Adrenal gland (tissue), 9 donors: ENCODE measurements at regions not wholly inside any gene's neighbourhood (a gene's known extent, or its start where the extent isn't known, plus 50 kb on each side); places are given as distances from the start of the nearest gene placed in this dataset.
"Not testable (repeated sequence)": the region's sequence is repeated elsewhere in the genome, so short reads cannot be mapped to it uniquely, and the experiment has no call there.

Experiments used
- DNase-seq, 7 donors: peaks; one replicate each; pipeline ENCODE4 v3.0.0-alpha.2; 2019 to 2020
- H3K27ac ChIP-seq, 5 donors: fragments of 200-600 bp; sonication (generic) in 4 of 5; 1 replicate in 3 of 5; 2 replicates in 2 of 5; pipeline versions ENCODE4 v1.5.1 to v1.8.0; 2016 to 2020; ENCODE audit warnings: mild to moderate bottlenecking in 1 of 5
- H3K27me3 ChIP-seq: fragments of 200-600 bp; 2 replicates; pipeline ENCODE4 v1.8.0; 2021
- H3K36me3 ChIP-seq, 2 donors: fragments of 200-600 bp; replicated peaks in 1 of 2; 1 replicate in 1 of 2; 2 replicates in 1 of 2; pipeline versions ENCODE4 v1.5.1 to v1.8.0; 2018 to 2022
- H3K4me1 ChIP-seq, 2 donors: fragments of 200-600 bp; replicated peaks in 1 of 2; 1 replicate in 1 of 2; 2 replicates in 1 of 2; pipeline versions ENCODE4 v1.5.1 to v1.8.0; 2018 to 2021
- H3K4me3 ChIP-seq, 4 donors: fragments of 200-600 bp; sonication (generic) in 3 of 4; one replicate each; pipeline ENCODE4 v1.5.1; 2016 to 2018
- H3K9me3 ChIP-seq, 3 donors: fragments of 200-600 bp; sonication (generic) in 1 of 3; replicated peaks in 1 of 3; 1 replicate in 2 of 3; 2 replicates in 1 of 3; pipeline versions ENCODE4 v1.5.1 to v1.8.0; 2016 to 2021
- POLR2A ChIP-seq, 2 donors: fragments of 450-650 bp; IDR thresholded peaks; one replicate each; pipeline ENCODE4 v1.6.1; 2017; ENCODE audit warnings: antibody characterized with exemption in 2 of 2, mild to moderate bottlenecking in 2 of 2, moderate library complexity in 1 of 2
- WGBS, 4 donors: extraction: QIAGEN DNeasy Blood & Tissue Kit in 2 of 4; methylation state at CpG; one replicate each; pipeline versions ENCODE4 v1.1.5 to v1.1.7; 2013 to 2017; 5-methylcytosine and 5-hydroxymethylcytosine counted together
- intact Hi-C, 2 donors: fragments of 100-400 bp; cut with DNase I; formaldehyde crosslinking; loops; one replicate each; pipeline versions ENCODE4 v1.14.1 to v1.15.0; 2022 to 2023
- TF ChIP-seq, protein P1 (sequence below), 6 experiments: fragments of 450-650 bp in 4 of 6; fragments of 200-600 bp in 2 of 6; sonication (generic) in 1 of 6; IDR thresholded peaks; 1 replicate in 5 of 6; 2 replicates in 1 of 6; pipeline versions ENCODE4 v1.5.1 to v1.8.0; 2016 to 2021; ENCODE audit warnings: antibody characterized with exemption in 6 of 6, mild to moderate bottlenecking in 2 of 6, moderate library complexity in 1 of 6
- donor health status: healthy with polysubstance abuse.
- donor health status: Bipolar disorder and iron deficiency.
- donor health status: DM: yes; HTN: yes; CAD: no.
- donor health status: DM: no; HTN: no; CAD: no.
- donor health status: DM: no; HTN: no; CAD: no.

DNA sequence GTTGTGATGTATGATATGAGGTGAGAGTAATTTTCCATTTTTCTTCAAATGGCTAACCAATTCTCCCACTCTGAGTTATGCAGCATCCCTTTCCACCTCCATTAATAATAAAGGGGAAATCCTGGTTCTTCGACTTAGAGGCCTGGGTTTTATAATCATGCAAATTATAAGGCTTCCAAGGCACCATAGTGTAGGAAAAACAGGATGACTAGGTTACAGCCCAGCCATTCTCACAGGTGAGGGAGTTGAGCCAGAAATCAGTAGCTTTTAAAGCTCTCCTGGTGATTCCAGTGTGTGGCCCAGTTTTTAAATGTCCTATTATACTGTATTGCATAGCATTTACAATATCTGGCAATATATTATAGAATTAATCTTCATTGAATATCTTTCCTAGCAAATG is 203.1 kb downstream of the ARHGEF9 start:
- Histone ChIP-seq H3K27me3 (peaks cover 4% of the 10 kb centered on the region), H3K36me3 (no peaks in the 10 kb centered on the region), H3K4me1 (no peaks in the 10 kb centered on the region), H3K27ac (no peak overlapping the region), H3K4me3 (no peak overlapping the region), H3K9me3 (no peaks in the 10 kb centered on the region)
- WGBS, 4 donors, result 52 to 74% (median 70%) methylated on average over 1 of the region's 1 CpG
- DNase-seq, result no peak
- TF ChIP-seq, protein P1, sequence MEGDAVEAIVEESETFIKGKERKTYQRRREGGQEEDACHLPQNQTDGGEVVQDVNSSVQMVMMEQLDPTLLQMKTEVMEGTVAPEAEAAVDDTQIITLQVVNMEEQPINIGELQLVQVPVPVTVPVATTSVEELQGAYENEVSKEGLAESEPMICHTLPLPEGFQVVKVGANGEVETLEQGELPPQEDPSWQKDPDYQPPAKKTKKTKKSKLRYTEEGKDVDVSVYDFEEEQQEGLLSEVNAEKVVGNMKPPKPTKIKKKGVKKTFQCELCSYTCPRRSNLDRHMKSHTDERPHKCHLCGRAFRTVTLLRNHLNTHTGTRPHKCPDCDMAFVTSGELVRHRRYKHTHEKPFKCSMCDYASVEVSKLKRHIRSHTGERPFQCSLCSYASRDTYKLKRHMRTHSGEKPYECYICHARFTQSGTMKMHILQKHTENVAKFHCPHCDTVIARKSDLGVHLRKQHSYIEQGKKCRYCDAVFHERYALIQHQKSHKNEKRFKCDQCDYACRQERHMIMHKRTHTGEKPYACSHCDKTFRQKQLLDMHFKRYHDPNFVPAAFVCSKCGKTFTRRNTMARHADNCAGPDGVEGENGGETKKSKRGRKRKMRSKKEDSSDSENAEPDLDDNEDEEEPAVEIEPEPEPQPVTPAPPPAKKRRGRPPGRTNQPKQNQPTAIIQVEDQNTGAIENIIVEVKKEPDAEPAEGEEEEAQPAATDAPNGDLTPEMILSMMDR (IDR thresholded peaks at IDR 0.05), result no peak
- TF ChIP-seq POLR2A (IDR thresholded peaks at IDR 0.05), result no peak
- intact Hi-C loops, result no loop called here

DNA sequence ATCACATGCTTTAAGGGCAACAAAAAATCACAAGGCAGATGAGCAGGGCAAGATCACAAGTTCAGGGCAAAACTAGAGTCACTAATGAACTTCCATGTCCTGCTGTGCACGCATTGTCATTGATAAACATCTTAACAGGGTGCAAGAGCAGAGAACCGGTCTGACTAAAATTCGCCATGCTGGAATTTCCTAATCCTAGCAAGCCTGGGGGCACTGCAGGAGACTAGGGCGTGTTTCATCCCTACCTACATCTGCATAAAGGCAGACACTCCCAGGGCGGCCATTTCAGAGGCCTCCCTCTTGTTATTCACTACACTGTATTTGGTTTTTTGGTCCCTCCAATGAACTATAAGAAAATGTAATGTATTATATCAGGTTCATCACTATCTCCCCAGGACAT is 203.6 kb downstream of the ARHGEF9 start:
- no peak for TF ChIP-seq POLR2A (IDR thresholded peaks at IDR 0.05)
- TF ChIP-seq, protein P1 (IDR thresholded peaks at IDR 0.05), result no peak
- no peaks in the 10 kb centered on the region for H3K4me1 ChIP-seq
- DNase-seq, result no peak
- no peak overlapping the region for H3K4me3 ChIP-seq
- intact Hi-C loops, result no loop called here
- WGBS, 4 donors, result 61 to 85% (median 65%) methylated on average over 5 of the region's 5 CpGs
- H3K27ac ChIP-seq, result no peak overlapping the region
- H3K9me3 ChIP-seq, result no peaks in the 10 kb centered on the region
- no peaks in the 10 kb centered on the region for H3K27me3 ChIP-seq
- no peaks in the 10 kb centered on the region for H3K36me3 ChIP-seq

DNA sequence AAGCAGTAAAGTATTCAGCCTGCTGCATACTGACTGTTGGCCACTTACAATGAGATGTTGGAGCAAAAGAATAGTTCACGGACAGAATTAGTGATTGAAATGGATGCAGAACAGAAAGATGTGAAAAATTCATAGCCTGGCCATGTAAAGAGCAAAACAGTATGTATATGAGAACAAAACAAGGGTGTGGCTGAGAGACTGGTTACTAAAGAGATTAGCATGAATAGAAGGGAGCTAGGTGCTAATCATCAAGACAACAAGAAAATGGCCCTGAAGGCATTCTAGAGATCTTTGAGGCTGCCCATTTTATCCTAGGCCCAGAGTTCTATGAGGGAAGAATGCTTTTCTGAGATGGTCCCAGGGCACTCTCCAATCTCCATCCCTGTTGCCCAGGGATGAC is 208.5 kb downstream of the ARHGEF9 start:
- TF ChIP-seq, protein P1 (IDR thresholded peaks at IDR 0.05), result no peak
- TF ChIP-seq POLR2A (IDR thresholded peaks at IDR 0.05), result no peak
- H3K9me3 ChIP-seq, result no peaks in the 10 kb centered on the region
- WGBS, 4 donors, result 64 to 80% (median 71%) methylated on average over 1 of the region's 1 CpG
- no peaks in the 10 kb centered on the region for H3K4me1 ChIP-seq
- no peaks in the 10 kb centered on the region for H3K36me3 ChIP-seq
- H3K4me3 ChIP-seq, result no peak overlapping the region
- no peaks in the 10 kb centered on the region for H3K27me3 ChIP-seq
- no peak for DNase-seq
- intact Hi-C loops, result no loop called here
- no peak overlapping the region for H3K27ac ChIP-seq

DNA sequence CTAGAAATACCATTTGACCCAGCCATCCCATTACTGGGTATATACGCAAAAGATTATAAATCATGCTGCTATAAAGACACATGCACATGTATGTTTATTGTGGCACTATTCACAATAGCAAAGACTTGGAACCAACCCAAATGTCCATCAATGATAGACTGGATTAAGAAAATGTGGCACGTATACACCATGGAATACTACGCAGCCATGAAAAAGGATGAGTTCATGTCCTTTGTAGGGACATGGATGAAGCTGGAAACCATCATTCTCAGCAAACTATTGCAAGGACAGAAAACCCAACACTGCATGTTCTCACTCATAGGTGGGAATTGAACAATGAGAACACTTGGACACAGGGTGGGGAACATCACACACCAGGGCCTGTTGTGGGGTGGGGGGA is 209.3 kb downstream of the ARHGEF9 start:
- H3K4me1 ChIP-seq, H3K4me3 ChIP-seq, intact Hi-C loops, H3K9me3 ChIP-seq, H3K36me3 ChIP-seq, H3K27ac ChIP-seq, DNase-seq, H3K27me3 ChIP-seq: not testable (repeated sequence)
- WGBS, 4 donors, result 71 to 97% (median 84%) methylated on average over 2 to 3 of the region's 3 CpGs

DNA sequence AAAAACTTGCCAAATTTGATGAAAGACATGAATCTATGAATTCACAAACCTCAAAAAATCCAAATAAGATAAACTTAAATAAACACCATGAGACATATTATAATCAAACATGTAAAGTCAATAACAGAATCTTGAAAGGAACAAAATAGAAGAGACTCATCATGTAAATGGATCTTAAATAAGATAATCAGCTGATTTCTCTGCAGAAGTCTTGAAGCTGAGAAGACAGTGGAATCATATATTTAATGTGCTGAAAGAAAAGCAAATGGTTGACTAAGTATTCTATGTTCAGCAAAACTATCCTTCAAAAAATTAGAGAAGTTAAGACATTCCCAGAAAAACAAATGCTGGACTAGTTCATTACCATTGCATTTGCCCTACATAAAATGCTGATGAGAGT is 215.7 kb upstream of the SPIN4 start:
- no peaks in the 10 kb centered on the region for H3K4me1 ChIP-seq
- no peaks in the 10 kb centered on the region for H3K9me3 ChIP-seq
- H3K4me3 ChIP-seq, result no peak overlapping the region
- H3K36me3 ChIP-seq, result no peaks in the 10 kb centered on the region
- no peaks in the 10 kb centered on the region for H3K27me3 ChIP-seq
- intact Hi-C loops, result no loop called here
- DNase-seq, result no peak
- TF ChIP-seq, protein P1 (IDR thresholded peaks at IDR 0.05), result no peak
- TF ChIP-seq POLR2A (IDR thresholded peaks at IDR 0.05), result no peak
- H3K27ac ChIP-seq, result no peak overlapping the region
